Retinal pigment epithelial cell (primary cell): ENCODE measurements at regions not wholly inside any gene's neighbourhood (a gene's known extent, or its start where the extent isn't known, plus 50 kb on each side); places are given as distances from the start of the nearest gene placed in this dataset.

ENCODE experiments used
- DNase-seq: peaks from one replicate; pipeline ENCODE4 v3.0.0-alpha.2; 2010; ENCODE audit warnings: low read depth
- H3K4me3 ChIP-seq: 2 replicates; pipeline ENCODE4 v1.5.1; 2011; ENCODE audit warnings: mild to moderate bottlenecking, low read length, control low read depth, moderate library complexity
- CTCF ChIP-seq: conservative IDR thresholded peaks from 2 replicates; pipeline ENCODE4 v1.5.1; 2011; ENCODE audit warnings: low read depth, low read length, control low read depth, inconsistent platforms

DNA sequence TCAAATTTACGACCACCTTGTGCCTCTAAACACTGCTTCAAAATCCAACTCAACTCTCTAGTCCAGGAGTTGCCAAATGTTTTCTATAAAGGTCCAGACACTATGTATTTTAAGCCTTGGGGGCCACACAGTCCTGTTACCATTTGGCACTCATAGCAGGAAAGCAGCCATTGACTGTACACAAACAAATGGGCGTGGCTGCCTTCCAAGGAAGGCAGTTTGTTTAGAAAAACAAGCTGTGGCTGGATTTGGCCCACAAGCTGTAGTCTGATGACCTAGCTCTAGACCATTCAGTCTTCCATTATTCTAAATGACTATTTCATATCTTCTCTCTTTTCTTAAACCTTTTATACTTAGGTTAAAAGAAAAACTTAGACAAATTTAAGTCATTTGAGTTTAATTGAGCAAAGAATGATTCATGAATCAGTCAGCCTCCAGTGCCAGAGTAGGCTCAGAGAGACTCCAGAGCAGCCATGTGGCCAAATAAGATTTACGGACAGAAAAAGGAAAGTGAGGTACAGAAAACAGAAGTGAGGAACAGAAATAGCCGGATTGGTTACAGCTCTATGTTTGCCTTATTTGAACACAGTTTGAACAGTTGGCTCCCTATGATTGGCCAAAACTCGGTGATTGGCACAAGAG, 825.8 kb upstream of the LCORL start:
- TF ChIP-seq CTCF, result no peak
- no peak overlapping the region for H3K4me3 ChIP-seq
- DNase-seq, result no peak

GRCh38 chr4:18846313-18846712, 824.8 kb upstream of the LCORL start:
- no peak overlapping the region for H3K4me3 ChIP-seq
- DNase-seq, result no peak
- TF ChIP-seq CTCF, result no peak

GRCh38 chr4:18844726-18845125, 823.2 kb upstream of the LCORL start:
- peak; percentile 89 for DNase-seq
- no peak overlapping the region for H3K4me3 ChIP-seq
- TF ChIP-seq CTCF, result no peak

DNA sequence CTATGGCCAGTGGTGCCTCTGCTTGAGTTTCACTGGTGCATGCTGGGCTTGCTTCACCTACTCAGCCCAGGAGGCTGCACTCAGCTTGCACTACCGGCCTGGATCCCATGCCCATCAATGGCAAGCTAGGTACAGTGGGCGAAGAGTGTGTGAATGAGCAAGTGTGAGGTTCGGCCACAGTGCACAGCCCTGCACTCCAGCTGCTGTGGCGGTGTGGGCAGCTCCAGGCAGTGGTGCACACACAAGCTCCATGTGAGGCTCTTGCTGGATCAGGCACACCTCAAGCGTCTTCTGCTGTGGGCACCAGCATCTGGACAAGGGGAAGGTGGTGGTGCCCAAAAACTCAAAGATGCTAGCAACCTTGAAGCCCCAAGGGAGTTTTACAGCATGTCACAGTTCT, 820.9 kb upstream of the LCORL start:
- no peak for TF ChIP-seq CTCF
- no peak overlapping the region for H3K4me3 ChIP-seq
- no peak for DNase-seq

DNA sequence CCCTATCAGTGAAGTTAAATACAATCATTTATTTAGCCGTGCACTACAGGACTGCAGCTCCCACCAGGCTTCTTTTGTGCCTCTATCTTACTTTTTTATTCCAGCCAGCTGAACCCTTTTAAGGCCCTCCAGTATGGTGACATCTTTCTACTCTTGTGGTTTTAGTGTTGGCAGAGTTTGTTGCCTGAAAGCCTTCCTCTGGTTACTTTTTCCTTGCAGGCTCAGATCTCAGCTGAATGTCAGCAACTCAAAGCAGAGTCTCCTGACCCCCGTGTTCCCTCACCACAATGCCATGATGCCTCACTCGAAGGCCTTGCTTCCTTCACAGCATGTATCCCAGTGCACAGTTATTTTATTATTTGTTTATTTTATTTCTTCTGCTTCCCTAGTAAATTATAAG, 818.9 kb upstream of the LCORL start:
- DNase-seq, result no peak
- TF ChIP-seq CTCF, result no peak
- no peak overlapping the region for H3K4me3 ChIP-seq

- no peak for TF ChIP-seq CTCF
- no peak overlapping the region for H3K4me3 ChIP-seq
- no peak for DNase-seq
Observed at GRCh38 chr4:18816228-18816895, 794.8 kb upstream of the LCORL start.

- peak; percentile 27 for TF ChIP-seq CTCF
- no peak for DNase-seq
- H3K4me3 ChIP-seq, result no peak overlapping the region
Observed at GRCh38 chr4:18815779-18816173, 794.2 kb upstream of the LCORL start.
